LNCaP clone FGC (cell line): ENCODE measurements at regions not wholly inside any gene's neighbourhood (a gene's known extent, or its start where the extent isn't known, plus 50 kb on each side); places are given as distances from the start of the nearest gene placed in this dataset.

Experiments used
- DNase-seq: peaks from one replicate; pipeline ENCODE4 v3.0.0-alpha.2; 2011; ENCODE audit warnings: low read depth
- H3K4me3 ChIP-seq: 2 replicates; pipeline ENCODE4 v1.5.1; 2011; ENCODE audit warnings: mild to moderate bottlenecking, low read depth, low read length, control low read depth
- TF ChIP-seq, protein P1 (sequence below): IDR thresholded peaks from 2 replicates; pipeline ENCODE4 v1.5.1; 2012; ENCODE audit warnings: mild to moderate bottlenecking; ENCODE audit not compliant: control insufficient read depth, insufficient read depth; ENCODE audit errors: extremely low read depth

DNA sequence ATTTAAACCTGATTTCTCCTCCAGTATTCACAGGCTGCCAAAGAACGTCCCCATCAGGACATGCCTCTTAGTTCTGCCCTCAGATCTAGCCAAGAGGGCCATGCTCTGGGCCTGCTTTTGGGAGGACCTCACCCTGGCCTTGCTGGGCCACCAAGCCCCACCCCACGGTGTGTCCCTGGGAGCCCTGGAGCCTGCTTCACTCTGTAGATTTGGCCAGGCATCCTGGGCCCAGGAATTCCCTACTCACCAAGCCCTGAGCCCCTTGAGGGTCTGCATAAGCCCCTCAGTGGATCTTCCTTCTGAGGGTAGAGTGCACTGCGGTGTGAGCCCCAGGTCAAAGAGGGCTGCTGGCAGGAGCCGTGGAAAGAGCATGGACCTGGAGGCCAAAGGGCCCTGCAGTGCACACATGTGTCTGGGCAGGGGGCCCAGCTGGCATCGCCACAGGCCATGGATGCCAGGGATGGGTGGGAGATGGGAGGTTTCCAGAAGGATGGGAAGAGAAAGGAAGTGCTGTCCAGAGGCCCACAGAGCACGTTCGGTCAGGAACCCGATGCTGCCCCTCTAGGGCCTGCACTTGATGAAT, 98.0 kb downstream of the DACT2 start:
- no peak overlapping the region for H3K4me3 ChIP-seq
- no peak for DNase-seq
- TF ChIP-seq, protein P1, sequence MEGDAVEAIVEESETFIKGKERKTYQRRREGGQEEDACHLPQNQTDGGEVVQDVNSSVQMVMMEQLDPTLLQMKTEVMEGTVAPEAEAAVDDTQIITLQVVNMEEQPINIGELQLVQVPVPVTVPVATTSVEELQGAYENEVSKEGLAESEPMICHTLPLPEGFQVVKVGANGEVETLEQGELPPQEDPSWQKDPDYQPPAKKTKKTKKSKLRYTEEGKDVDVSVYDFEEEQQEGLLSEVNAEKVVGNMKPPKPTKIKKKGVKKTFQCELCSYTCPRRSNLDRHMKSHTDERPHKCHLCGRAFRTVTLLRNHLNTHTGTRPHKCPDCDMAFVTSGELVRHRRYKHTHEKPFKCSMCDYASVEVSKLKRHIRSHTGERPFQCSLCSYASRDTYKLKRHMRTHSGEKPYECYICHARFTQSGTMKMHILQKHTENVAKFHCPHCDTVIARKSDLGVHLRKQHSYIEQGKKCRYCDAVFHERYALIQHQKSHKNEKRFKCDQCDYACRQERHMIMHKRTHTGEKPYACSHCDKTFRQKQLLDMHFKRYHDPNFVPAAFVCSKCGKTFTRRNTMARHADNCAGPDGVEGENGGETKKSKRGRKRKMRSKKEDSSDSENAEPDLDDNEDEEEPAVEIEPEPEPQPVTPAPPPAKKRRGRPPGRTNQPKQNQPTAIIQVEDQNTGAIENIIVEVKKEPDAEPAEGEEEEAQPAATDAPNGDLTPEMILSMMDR, result no peak

DNA sequence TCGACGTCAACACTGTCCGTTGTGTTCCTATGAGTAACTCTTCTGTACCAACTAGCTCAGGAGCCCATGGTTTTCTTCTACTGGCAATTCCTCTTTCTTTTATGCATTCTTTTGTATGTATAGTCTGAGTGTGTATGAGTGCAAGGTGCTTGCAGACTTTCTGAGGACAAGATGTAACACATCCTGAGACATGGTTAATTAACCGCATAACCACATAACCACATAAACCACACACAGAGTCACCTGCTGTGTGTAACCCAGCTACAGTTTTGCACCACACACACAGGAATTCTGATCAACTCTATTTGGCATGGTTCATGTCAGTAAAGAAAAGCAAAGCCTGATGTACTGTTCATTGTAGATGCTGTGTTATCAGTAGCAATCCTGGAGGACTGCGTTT, 98.6 kb downstream of the DACT2 start:
- no peak for DNase-seq
- no peak overlapping the region for H3K4me3 ChIP-seq
- TF ChIP-seq, protein P1, result no peak

DNA sequence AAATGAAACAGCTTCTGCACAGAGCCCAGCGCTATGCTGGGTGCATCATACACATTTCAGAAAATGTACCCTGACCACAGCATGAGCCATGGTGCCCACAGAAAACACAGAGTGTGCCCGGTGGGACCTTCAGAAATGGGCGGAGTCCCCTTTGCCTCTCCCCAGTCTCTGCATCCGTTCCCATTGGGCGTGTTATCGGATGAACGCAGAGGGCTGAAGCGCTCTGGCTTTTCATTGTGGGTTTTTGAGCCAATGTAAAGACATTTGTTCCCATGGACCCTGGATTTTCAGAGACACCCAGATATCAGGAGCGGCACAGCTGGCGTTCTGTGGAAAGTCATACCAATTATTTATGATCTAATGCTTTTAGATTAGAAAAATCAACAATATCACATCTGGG, 99.8 kb downstream of the DACT2 start:
- H3K4me3 ChIP-seq, result no peak overlapping the region
- TF ChIP-seq, protein P1, result no peak

DNA sequence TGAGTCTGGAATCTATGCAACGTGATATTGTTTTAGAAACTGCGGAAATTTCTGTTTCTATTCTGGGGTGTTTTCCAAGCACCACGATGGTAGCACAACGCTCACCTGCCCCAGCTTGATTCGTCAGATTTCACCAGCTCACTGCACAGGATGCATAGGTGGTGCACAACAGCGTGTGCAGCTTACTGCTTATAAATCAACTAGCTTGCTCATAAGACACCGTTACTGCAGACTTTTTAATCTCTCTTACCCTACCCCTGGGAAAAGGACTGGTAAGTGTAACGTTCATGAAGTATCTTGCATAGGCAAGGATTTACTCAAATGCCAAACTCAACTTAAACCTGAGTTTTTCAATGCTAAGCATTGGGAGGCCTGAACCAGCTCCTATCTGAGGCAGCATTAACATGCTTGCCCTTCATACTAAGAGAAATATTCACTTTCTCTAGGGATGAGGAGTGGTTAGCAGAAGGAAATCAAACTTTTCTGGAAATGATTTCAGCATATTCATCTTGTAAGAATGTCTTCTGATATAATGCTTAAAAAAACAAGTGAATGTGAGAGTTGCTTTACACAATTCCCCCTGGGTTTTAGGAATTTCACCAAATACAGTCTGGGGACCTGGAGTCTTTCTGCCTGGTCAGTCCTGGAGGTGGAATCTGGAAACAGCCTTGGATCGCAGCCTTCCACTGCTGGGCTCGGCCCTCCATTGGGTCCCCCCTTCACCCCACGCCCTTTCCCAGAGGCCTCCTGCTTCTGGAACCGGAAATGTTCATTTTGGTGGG, 100.6 kb downstream of the DACT2 start:
- no peak overlapping the region for H3K4me3 ChIP-seq
- TF ChIP-seq, protein P1, result no peak
- no peak for DNase-seq

More for the DNA sequence above, 99.8 kb downstream of the DACT2 start:
- no peak for DNase-seq

DNA sequence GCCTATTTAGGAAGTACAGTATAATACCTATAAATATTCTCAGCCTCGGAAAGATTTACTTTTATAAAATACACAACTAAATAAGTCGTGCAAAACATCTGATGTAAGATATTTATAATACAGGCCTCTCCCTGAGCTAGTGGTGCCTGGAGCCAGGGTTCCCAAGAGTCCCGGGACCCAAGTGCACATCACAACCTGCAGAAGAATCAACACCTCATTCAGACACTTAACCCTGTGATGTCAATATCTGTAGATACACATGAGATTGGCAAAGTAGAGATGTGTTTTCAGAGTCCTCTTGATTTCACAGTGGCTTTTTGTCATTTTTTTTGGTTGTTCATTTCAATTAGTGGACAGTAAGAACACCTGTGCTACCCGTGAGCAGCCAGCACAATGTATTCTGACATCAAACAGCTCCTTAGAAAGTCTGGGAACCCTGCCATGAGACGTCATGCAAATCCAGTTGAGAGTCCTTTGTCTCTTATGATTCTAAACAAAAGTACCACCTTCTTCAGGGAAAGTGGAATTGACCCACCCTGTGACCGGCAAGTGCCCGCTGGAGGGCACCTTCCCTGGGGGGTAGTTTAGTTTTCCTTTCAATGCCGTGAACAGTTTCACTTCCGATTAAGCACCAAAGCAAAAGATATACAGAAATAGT, 101.6 kb downstream of the DACT2 start:
- TF ChIP-seq, protein P1, result no peak
- DNase-seq, result no peak
- no peak overlapping the region for H3K4me3 ChIP-seq

DNA sequence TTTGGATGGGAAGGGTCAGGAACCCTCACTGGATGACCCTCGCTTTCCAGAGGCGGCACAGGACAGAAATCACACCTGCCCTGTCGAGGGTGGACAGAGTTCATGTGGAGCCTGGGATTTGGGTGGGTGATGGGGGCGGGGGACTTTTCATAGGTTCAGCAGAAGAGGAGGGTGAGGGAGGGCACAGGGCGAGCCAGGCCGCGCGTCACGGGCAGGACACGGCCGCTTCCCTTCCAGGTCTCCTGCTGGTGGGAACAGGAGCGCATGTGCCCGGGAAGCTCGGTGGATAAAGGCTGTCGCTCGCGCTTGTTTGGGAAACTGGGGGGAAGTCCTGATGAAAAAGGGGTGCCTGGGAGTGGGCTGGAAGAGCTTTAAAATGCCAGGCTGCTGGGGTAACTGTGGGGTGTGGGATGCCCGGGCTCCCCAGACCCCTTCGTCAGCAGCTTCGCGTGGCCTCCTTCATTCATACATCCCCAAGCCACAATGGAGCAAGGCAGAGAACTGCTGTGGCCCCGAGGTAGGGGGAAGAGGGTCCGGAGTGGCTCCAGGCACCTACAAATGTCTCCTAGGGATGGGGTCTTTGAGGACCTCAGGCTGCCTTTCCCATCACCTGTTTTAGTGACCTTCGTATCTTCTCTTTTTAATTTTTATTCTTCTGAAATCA, 102.2 kb downstream of the DACT2 start:
- TF ChIP-seq, protein P1, result no peak
- no peak for DNase-seq
- H3K4me3 ChIP-seq, result no peak overlapping the region
